ENCODE measurements at regions not wholly inside any gene's neighbourhood (a gene's known extent, or its start where the extent isn't known, plus 50 kb on each side); places are given as distances from the start of the nearest gene placed in this dataset.
"Not testable (repeated sequence)": the region's sequence is repeated elsewhere in the genome, so short reads cannot be mapped to it uniquely, and the experiment has no call there.

DNA sequence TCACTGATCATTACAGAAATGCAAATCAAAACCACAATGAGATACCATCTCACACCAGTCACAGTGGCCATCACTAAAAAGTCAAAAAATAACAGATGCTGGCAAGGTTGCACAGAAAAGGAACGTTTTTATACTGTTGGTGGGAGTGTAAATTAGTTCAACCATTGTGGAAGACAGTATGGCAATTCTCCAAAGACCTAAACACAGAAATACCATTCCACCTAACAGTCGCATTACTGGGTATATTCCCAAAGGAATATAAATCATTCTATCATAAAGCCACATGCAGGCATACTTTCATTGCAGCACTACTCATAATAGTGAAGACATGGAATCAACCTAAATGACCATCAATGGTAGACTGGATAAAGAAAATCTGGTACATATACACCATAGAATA is 83.2 kb upstream of the ARID5B start:
- not testable (repeated sequence) for DNase-seq; H3K36me3 Mint-ChIP-seq; H3K27ac Mint-ChIP-seq; H3K9me3 Mint-ChIP-seq; H3K27me3 Mint-ChIP-seq; H3K4me3 Mint-ChIP-seq; ATAC-seq (replicated peaks)
- peaks cover 2 to 14% of the 10 kb centered on the region in 2 donors for H3K4me1 Mint-ChIP-seq

DNA sequence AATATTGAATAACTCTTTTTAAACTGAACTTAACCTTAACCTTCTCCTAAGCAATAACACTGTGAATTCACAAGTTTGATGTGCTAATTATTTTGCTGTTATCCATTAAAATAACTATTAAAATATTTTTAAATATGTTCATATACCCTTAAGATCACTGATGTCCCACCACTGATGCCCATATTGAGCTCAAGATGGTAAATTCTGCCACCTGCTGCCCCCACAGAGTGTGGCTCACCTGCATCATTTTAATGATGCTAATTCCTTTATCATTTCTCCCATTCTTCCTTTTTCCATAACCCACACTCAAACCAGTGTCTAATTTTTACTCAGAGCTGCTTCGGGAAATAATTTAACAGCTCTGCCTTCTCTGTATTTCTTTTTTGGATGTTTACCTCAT is 82.3 kb upstream of the ARID5B start:
- no peak overlapping the region for H3K4me3 Mint-ChIP-seq

DNA sequence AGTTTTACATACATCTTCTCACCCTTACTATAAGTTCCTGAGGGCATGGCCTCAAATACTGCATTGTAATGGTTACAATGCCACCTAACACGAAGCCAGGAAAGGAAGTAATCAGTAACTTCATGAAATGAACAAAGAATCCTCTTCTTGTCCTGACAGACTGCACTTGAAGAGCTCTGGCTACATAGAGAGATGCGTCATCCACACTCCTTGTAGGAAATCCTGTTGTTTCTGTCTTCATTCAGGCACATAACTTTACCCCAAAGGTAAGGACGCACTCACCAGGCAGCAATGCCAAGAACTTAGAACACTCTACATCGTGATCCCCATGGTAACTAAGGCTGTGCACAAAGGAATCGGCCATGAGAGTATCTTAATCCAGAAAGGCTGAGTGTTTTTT is 80.3 kb upstream of the ARID5B start:
- no peak for ATAC-seq (replicated peaks)
- Mint-ChIP-seq H3K36me3 (no peaks in the 10 kb centered on the region), H3K27ac (no peak overlapping the region), H3K9me3 (peaks cover 0 to 3% of the 10 kb centered on the region in 2 donors), H3K4me1 (peaks cover 0 to 14% of the 10 kb centered on the region in 2 donors), H3K4me3 (no peak overlapping the region), H3K27me3 (no peaks in the 10 kb centered on the region)
- no peak for DNase-seq

More for the DNA sequence above, 82.3 kb upstream of the ARID5B start:
- H3K27me3 Mint-ChIP-seq: no peaks in the 10 kb centered on the region
- peaks cover 2 to 11% of the 10 kb centered on the region in 2 donors for H3K4me1 Mint-ChIP-seq
- ATAC-seq (replicated peaks): no peak
- H3K27ac Mint-ChIP-seq: no peak overlapping the region
- no peaks in the 10 kb centered on the region for H3K36me3 Mint-ChIP-seq
- H3K9me3 Mint-ChIP-seq: peaks cover 0 to 3% of the 10 kb centered on the region in 2 donors
- no peak for DNase-seq

DNA sequence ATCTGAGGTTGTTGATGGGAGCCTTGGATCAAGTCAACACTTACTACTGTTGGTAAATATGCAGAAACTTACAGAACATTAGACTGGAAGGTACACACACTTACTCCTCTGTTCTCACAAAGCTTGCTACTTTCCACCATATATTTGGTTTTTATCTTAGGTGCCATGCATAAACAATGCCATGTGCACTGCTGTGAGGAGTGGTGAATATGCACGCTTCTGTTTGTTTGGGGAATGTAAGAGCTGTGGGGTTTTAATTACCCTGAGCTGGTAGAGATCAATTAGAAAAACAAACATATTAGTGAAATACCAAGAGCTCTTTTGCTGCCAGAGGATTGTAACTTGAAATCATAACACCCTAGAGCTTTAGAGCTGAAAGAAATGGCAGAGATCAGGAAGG is 79.8 kb upstream of the ARID5B start:
- no peak overlapping the region for H3K4me3 Mint-ChIP-seq
- no peak overlapping the region for H3K27ac Mint-ChIP-seq
- ATAC-seq (replicated peaks): no peak
- no peaks in the 10 kb centered on the region for H3K36me3 Mint-ChIP-seq
- H3K27me3 Mint-ChIP-seq: no peaks in the 10 kb centered on the region
- H3K4me1 Mint-ChIP-seq: peaks cover 0 to 16% of the 10 kb centered on the region in 2 donors
- peaks cover 0 to 3% of the 10 kb centered on the region in 2 donors for H3K9me3 Mint-ChIP-seq
- DNase-seq: no peak

DNA sequence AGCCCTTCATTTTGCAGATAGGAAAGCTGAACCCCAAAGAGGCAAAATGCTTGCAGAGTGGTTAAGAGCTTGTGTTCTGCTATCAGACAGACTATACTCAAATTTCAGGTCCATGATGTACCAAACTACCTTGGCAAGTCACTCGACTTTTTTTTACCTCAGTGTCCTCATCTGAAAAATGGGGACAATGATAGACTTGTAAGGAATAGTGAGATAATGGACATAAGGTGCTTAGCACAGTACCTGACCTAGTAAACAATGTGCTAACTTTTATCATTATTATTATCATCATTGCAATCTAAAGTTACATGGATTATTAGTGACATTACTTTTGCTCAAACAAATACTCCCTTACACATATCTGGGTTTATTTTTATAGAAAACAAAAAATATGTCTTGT is 79.4 kb upstream of the ARID5B start:
- ATAC-seq (replicated peaks): no peak
- H3K36me3 Mint-ChIP-seq: no peaks in the 10 kb centered on the region
- no peak for DNase-seq
- H3K4me3 Mint-ChIP-seq: no peak overlapping the region
- H3K27ac Mint-ChIP-seq: no peak overlapping the region
- H3K4me1 Mint-ChIP-seq: peaks cover 0 to 16% of the 10 kb centered on the region in 2 donors
- H3K9me3 Mint-ChIP-seq: peaks cover 0 to 3% of the 10 kb centered on the region in 2 donors
- H3K27me3 Mint-ChIP-seq: no peaks in the 10 kb centered on the region

DNA sequence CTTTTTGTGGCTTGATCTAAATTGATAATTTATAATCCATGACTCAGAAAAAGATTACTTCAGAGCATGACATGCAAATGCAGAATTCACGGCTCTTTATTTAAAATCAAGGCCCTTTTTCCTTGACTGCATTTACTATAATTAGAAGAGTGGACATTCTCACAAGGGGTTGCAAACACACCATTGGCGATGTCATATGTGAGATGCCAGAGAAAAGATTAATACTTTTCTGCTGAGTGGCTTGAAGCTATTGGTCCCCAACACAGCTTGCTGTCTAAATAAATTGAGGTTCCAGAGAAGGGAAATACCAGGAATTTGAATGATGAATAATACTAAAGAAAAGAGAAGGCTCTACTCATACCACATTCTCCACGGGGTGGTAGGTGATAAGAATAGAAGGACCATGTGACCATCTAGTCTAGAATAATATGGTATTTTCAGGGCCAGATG is 78.7 kb upstream of the ARID5B start:
- Mint-ChIP-seq H3K4me3 (no peak overlapping the region), H3K27ac (no peak overlapping the region), H3K36me3 (no peaks in the 10 kb centered on the region), H3K4me1 (peaks cover 0 to 16% of the 10 kb centered on the region in 2 donors), H3K9me3 (no peaks in the 10 kb centered on the region), H3K27me3 (no peaks in the 10 kb centered on the region)
- ATAC-seq (replicated peaks): peak in 1 of 2 donors; percentile 54
- DNase-seq: no peak

DNA sequence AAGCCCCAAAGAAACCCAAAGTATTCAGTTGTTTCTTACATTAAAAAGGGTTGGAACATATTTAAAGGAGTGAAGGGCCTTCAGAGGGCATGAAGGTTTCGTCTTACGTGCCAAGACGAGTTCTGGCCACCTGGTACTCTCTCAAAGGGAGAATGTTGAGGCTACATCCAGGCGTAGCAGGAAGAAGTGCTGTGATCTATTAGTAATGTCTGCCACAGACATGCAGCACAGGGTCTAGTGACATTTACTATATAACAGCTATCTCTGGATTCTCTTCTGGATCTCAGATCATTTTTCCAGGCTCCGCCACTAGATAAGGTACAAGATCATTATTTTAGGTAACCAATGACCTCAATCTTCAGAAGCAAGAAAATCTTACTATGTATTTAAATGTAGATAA is 76.5 kb upstream of the ARID5B start:
- no peak for DNase-seq
- Mint-ChIP-seq H3K9me3 (no peaks in the 10 kb centered on the region), H3K4me1 (peaks cover 0 to 10% of the 10 kb centered on the region in 2 donors), H3K27me3 (peaks cover 0 to 5% of the 10 kb centered on the region in 2 donors), H3K36me3 (no peaks in the 10 kb centered on the region), H3K27ac (no peak overlapping the region), H3K4me3 (no peak overlapping the region)
- ATAC-seq (replicated peaks): no peak

DNA sequence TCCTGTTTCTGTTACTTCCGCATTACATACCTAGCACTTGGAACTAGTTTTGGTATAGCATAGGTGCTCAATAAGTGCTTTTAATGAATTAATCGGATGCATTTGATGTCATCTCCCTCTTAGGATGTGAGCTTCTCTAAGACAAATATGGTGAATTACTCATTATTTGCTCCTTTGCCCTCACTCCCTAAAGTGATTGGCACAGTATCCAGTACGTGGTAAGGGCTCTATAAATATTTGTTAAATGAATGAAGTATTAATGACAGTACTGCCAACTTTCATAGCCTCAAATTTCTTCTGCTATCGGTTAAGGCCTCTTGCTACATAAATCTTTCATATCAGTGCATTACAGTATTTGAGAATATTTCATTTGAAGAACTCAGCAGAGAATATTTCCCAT is 75.9 kb upstream of the ARID5B start:
- peaks cover 0 to 5% of the 10 kb centered on the region in 2 donors for H3K27me3 Mint-ChIP-seq
- H3K36me3 Mint-ChIP-seq: no peaks in the 10 kb centered on the region
- peaks cover 0 to 10% of the 10 kb centered on the region in 2 donors for H3K4me1 Mint-ChIP-seq
- no peaks in the 10 kb centered on the region for H3K9me3 Mint-ChIP-seq
- ATAC-seq (replicated peaks): no peak
- H3K27ac Mint-ChIP-seq: no peak overlapping the region
- H3K4me3 Mint-ChIP-seq: no peak overlapping the region
- no peak for DNase-seq

DNA sequence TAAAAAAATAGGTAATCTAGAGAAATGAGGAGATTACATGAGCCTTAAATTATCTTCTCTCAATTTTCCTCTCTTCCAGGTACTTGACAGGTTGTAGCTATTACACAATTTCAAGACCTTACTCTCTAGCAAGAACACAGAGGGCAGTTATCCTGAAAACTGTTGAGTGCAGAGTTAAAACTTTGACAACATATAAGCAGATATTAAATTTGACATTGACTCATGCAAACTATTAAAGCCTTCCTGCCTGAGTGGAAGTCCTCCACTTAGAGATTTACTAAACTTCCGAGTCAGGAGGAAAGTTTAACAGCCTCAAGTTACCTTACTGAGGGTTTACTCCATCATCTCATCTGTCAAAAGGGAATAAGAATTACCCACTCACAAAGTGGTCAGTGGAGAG is 73.5 kb upstream of the ARID5B start:
- no peaks in the 10 kb centered on the region for H3K36me3 Mint-ChIP-seq
- ATAC-seq (replicated peaks) (no peak), DNase-seq (no peak)
- H3K4me3 Mint-ChIP-seq: no peak overlapping the region
- H3K27ac Mint-ChIP-seq: no peak overlapping the region
- H3K4me1 Mint-ChIP-seq: peaks cover 0 to 5% of the 10 kb centered on the region in 2 donors
- H3K27me3 Mint-ChIP-seq: peaks cover 0 to 5% of the 10 kb centered on the region in 2 donors
- H3K9me3 Mint-ChIP-seq: no peaks in the 10 kb centered on the region

DNA sequence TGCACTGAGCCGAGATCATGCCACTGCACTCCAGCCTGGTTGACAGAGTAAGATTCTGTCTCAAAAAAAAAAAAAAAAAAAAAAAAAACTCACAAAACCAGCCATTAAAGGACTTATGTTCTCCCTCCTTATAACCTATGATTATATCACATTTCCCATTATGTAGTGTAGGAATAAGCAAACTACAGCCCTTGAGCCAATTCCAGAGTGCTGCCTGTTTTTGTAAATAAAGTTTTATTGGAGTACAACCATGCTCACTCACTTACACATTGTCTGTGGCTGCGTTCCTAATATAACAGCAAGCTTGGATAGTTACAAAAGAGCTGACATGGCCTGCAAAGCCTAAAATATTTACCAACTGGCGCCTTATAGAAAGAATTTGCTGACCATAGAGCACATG is 72.7 kb upstream of the ARID5B start:
- H3K27me3 Mint-ChIP-seq: peaks cover 0 to 5% of the 10 kb centered on the region in 2 donors

DNA sequence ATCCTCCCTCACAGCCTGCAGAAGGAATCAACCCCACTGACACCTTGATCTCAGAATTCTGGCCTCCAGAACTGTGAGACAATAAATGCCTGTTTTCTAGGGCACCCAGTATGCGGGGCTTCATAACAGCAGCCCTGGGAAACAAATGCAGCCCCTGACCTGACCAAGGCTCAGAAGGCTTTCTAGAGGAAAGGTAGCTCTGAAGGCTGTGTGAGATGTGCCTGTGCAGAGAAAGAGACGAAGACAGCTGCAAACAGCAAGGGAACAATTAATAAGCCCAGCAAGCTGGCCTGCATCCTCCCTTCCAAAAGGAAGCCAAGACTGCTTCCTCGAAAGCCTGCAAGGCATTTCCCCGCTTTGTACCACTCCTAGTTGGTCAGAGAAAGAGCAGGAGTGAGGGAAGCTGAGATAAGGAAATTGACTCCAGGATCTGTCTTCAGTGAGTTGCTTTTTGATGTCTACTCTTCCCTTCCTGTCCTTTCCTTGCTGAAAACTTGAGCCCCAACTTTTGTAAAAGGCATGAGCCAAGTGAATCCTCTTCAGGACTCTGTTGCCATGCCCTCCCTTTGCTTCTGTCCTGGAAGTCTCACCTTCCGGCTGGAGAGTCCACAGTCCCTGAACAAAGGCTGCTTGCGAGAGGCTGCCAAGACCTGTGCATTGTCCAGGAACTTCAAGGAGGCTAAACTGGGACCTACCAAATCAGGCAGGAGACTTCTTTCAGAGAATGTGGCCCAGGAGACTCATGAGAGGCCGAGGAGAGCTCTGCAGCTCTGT is 71.2 kb upstream of the ARID5B start:
- H3K36me3 Mint-ChIP-seq: no peaks in the 10 kb centered on the region
- H3K4me1 Mint-ChIP-seq: peaks cover 4 to 10% of the 10 kb centered on the region in 2 donors
- no peak overlapping the region for H3K27ac Mint-ChIP-seq
- ATAC-seq (replicated peaks) (no peak), DNase-seq (no peak)
- H3K4me3 Mint-ChIP-seq: no peak overlapping the region
- H3K9me3 Mint-ChIP-seq: no peaks in the 10 kb centered on the region
- H3K27me3 Mint-ChIP-seq: peaks cover 0 to 5% of the 10 kb centered on the region in 2 donors

More for the DNA sequence above, 72.7 kb upstream of the ARID5B start:
- Mint-ChIP-seq H3K36me3 (no peaks in the 10 kb centered on the region), H3K4me3 (no peak overlapping the region), H3K9me3 (no peaks in the 10 kb centered on the region), H3K4me1 (peaks cover 0 to 5% of the 10 kb centered on the region in 2 donors), H3K27ac (no peak overlapping the region)
- ATAC-seq (replicated peaks) (no peak), DNase-seq (no peak)

DNA sequence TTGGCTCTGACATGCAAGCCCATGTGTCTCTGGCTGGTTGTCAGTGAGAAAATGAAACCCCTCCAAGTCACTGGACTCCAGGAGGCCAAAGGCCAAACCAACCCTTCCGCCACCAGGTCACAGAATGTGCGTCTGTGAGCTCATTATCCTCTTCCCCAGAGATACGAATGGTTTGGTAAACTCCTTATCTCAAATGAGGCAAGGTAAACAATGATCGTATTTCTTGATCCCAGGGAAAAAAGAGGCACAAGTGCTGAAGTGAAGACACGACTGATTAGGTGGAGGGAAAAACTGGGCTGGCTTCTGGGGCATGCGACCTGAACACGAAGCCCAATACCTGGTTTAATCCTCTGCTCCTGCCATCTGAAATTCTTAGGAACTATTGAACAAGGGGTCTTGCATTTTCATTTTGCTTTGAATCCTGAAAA is 70.6 kb upstream of the ARID5B start:
- Mint-ChIP-seq H3K27me3 (peaks cover 0 to 5% of the 10 kb centered on the region in 2 donors), H3K27ac (no peak overlapping the region), H3K9me3 (no peaks in the 10 kb centered on the region)

DNA sequence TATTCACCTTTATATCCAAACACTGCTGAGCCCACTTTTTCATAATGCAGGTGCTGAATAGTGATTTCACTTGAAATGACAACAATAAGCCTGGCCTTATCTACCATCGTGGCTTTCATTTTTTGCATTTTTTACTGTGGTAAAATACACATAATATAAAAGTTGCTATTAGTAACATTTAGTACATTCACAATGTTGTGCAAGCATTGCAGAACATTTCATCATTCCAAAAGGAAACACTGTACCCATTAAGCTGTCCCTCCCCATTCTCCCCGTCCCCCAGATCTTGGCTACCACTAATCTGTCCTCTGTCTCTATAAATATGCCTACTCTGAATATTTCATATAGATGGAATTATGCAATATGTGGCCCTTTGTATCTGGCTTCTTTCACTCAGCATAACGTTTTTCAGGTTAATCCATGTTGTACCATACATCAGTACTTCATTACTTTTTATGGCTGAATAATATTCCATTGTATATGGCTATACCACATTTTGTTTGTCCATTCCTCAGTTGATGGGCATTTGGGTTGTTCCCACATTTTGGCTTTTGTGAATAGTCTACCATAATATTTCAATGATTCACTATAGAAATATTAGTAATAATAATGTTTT is 68.5 kb upstream of the ARID5B start:
- H3K27me3 Mint-ChIP-seq: peaks cover 0 to 5% of the 10 kb centered on the region in 2 donors
- no peaks in the 10 kb centered on the region for H3K36me3 Mint-ChIP-seq
- H3K9me3 Mint-ChIP-seq: no peaks in the 10 kb centered on the region
- peaks cover 4 to 11% of the 10 kb centered on the region in 2 donors for H3K4me1 Mint-ChIP-seq
- DNase-seq (no peak), ATAC-seq (replicated peaks) (no peak)
- no peak overlapping the region for H3K27ac Mint-ChIP-seq
- no peak overlapping the region for H3K4me3 Mint-ChIP-seq

More for the DNA sequence above, 70.6 kb upstream of the ARID5B start:
- ATAC-seq (replicated peaks) (no peak), DNase-seq (no peak)
- no peak overlapping the region for H3K4me3 Mint-ChIP-seq
- peaks cover 4 to 15% of the 10 kb centered on the region in 2 donors for H3K4me1 Mint-ChIP-seq
- H3K36me3 Mint-ChIP-seq: no peaks in the 10 kb centered on the region

DNA sequence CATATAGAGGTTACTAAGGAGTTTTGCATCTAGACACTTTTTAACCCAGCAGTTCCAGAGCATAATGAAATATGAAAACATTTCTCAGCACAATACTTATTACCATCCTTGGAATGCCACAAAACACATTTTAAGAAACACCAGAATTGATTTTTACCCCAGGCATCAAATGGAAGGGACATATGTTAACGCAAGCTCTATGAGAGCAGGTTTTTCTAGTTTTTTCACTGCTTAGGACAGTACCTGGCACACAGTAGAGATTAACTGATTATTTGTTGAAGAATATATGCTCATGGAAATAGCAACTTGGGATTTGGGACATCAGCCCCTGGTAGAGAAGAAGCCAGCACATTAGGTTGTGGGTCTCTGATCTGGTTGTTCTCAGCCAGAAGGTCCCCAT is 67.0 kb upstream of the ARID5B start:
- no peak for DNase-seq
- H3K4me1 Mint-ChIP-seq: peaks cover 4 to 11% of the 10 kb centered on the region in 2 donors
- H3K4me3 Mint-ChIP-seq: no peak overlapping the region
- no peaks in the 10 kb centered on the region for H3K9me3 Mint-ChIP-seq
- ATAC-seq (replicated peaks): no peak
- H3K27ac Mint-ChIP-seq: no peak overlapping the region
- H3K36me3 Mint-ChIP-seq: no peaks in the 10 kb centered on the region
- no peaks in the 10 kb centered on the region for H3K27me3 Mint-ChIP-seq
